Chondrocyte (in vitro differentiated cells): ENCODE measurements at regions not wholly inside any gene's neighbourhood (a gene's known extent, or its start where the extent isn't known, plus 50 kb on each side); places are given as distances from the start of the nearest gene placed in this dataset.

Experiments used
- DNase-seq: peaks from one replicate; pipeline ENCODE4 v3.0.0; 2021; ENCODE audit warnings: mixed read lengths, low spot score
- H3K27ac Mint-ChIP-seq: one replicate; pipeline ENCODE4 v1.8.0; 2021; ENCODE audit warnings: mild to moderate bottlenecking, moderate library complexity, mixed read lengths; ENCODE audit not compliant: unreplicated experiment
- H3K27me3 Mint-ChIP-seq: 2 replicates; pipeline ENCODE4 v1.8.0; 2021; ENCODE audit warnings: low read depth, mixed read lengths
- H3K36me3 Mint-ChIP-seq: 2 replicates; pipeline ENCODE4 v1.8.0; 2021; ENCODE audit warnings: low read depth, mixed read lengths
- H3K4me1 Mint-ChIP-seq: 2 replicates; pipeline ENCODE4 v1.8.0; 2021; ENCODE audit warnings: low read depth, mild to moderate bottlenecking, mixed read lengths
- H3K4me3 Mint-ChIP-seq: one replicate; pipeline ENCODE4 v1.8.0; 2021; ENCODE audit warnings: mild to moderate bottlenecking, moderate library complexity, mixed read lengths; ENCODE audit not compliant: unreplicated experiment
- H3K9me3 Mint-ChIP-seq: 2 replicates; pipeline ENCODE4 v1.8.0; 2021; ENCODE audit warnings: low read depth, mixed read lengths
- TF ChIP-seq, protein P1 (sequence below): fragments of 200-600 bp; sonication (generic); IDR thresholded peaks from 2 replicates; pipeline ENCODE4 v1.5.0; 2021; ENCODE audit warnings: antibody characterized with exemption, mild to moderate bottlenecking, moderate library complexity

DNA sequence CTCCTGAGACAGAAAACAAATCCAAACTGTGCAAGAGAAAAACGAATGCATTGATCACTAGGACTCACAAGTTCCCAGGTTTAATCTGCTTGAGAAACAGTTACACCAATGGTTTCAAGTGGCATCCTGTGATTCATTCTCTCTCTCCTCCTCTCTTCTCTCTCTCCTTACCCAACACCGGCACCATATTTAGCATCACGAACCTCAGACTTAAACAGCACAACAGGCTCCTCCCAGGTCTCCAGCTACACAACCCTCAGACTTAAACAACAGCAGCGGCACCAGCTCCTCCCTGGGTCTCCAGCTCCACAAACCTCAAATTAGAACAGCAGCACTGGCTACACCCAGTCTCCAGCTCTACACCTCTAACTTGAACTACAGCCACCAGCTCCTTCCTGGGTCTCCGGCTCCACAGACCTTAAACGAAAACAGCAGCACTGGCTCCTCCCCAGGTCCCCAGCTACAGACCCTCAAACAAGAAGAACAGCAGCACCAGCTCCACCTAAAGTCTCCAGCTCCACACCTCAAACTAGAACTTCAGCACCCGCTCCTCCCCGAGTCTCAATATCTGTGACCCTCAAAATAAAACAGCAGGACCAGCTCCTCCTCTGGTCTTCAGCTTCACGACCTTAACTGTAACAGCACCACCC, 355.9 kb downstream of the PREX1 start:
- no peak overlapping the region for H3K4me3 Mint-ChIP-seq
- no peaks in the 10 kb centered on the region for H3K9me3 Mint-ChIP-seq
- TF ChIP-seq, protein P1, sequence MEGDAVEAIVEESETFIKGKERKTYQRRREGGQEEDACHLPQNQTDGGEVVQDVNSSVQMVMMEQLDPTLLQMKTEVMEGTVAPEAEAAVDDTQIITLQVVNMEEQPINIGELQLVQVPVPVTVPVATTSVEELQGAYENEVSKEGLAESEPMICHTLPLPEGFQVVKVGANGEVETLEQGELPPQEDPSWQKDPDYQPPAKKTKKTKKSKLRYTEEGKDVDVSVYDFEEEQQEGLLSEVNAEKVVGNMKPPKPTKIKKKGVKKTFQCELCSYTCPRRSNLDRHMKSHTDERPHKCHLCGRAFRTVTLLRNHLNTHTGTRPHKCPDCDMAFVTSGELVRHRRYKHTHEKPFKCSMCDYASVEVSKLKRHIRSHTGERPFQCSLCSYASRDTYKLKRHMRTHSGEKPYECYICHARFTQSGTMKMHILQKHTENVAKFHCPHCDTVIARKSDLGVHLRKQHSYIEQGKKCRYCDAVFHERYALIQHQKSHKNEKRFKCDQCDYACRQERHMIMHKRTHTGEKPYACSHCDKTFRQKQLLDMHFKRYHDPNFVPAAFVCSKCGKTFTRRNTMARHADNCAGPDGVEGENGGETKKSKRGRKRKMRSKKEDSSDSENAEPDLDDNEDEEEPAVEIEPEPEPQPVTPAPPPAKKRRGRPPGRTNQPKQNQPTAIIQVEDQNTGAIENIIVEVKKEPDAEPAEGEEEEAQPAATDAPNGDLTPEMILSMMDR, result no peak
- H3K36me3 Mint-ChIP-seq, result no peaks in the 10 kb centered on the region
- no peak for DNase-seq
- H3K27me3 Mint-ChIP-seq, result peaks cover 11% of the 10 kb centered on the region
- H3K4me1 Mint-ChIP-seq, result no peaks in the 10 kb centered on the region
- H3K27ac Mint-ChIP-seq, result no peak overlapping the region

DNA sequence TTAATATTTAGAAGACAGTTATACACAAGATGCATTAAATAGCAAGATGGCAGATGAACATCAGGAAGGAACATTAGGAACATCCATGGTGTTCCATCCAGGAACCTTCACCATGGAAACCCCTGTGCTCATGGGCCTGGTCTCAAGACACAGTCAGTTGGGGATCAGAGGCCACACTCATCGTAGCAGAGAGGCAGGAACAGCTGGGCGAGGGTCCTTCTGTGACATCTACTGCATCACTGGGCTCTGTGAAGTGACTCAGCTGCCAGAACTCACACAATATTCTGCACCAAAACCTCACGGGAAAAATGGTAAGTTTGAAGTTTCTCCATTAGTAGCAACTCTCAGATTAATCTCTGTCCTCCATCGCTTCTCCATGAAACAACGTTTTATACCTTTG, 356.6 kb downstream of the PREX1 start:
- no peaks in the 10 kb centered on the region for H3K36me3 Mint-ChIP-seq
- H3K27me3 Mint-ChIP-seq, result peaks cover 7% of the 10 kb centered on the region
- H3K4me1 Mint-ChIP-seq, result no peaks in the 10 kb centered on the region
- no peak overlapping the region for H3K4me3 Mint-ChIP-seq
- H3K9me3 Mint-ChIP-seq, result peaks cover 4% of the 10 kb centered on the region
- TF ChIP-seq, protein P1, result no peak
- DNase-seq, result no peak
- H3K27ac Mint-ChIP-seq, result no peak overlapping the region

DNA sequence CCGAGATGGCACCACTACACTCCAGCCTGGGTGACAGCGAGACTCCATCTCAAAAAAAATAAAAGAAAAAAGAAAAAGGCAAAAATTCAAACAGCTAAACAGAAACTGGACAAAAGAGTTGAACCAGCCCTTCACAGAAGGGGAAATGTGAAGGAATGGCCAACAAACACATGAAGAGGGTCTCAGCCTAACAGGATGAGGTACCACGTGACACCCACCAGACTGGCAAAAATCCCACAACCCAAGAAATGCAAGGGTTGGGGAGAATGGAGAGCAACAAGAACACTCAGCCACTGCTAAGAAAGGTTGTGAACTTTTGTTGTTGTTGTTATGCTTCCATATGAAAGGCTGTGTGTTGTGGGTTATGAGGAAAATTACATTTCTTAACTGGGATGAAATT, 357.7 kb downstream of the PREX1 start:
- H3K9me3 Mint-ChIP-seq, result peaks cover 4% of the 10 kb centered on the region

DNA sequence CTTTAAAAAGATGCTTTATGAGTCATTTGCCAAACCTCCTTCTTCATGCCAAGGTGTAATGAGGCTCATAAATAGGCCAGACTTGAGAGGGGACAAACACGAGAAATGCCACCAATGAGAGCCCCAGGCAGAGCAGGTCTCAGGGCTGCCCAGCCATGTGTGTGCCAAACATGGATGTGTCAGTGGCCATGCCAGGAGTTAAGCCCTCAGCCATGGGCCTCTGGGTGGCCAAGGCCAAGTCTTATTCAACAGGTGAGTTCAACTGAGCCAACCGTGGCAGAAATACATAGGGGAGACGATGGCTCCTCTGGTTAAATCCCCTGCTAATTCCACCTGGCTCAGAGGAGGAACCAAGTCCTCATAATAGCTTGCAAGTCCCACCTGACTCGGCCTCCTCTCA, 358.8 kb downstream of the PREX1 start:
- H3K27me3 Mint-ChIP-seq, result peaks cover 7% of the 10 kb centered on the region
- H3K9me3 Mint-ChIP-seq, result peaks cover 4% of the 10 kb centered on the region
- no peaks in the 10 kb centered on the region for H3K36me3 Mint-ChIP-seq
- TF ChIP-seq, protein P1, result no peak
- H3K4me3 Mint-ChIP-seq, result no peak overlapping the region
- no peak for DNase-seq
- H3K27ac Mint-ChIP-seq, result no peak overlapping the region
- H3K4me1 Mint-ChIP-seq, result peaks cover 2% of the 10 kb centered on the region

More for the DNA sequence above, 357.7 kb downstream of the PREX1 start:
- H3K36me3 Mint-ChIP-seq, result no peaks in the 10 kb centered on the region
- TF ChIP-seq, protein P1, result no peak
- H3K4me1 Mint-ChIP-seq, result no peaks in the 10 kb centered on the region
- H3K4me3 Mint-ChIP-seq, result no peak overlapping the region
- H3K27ac Mint-ChIP-seq, result no peak overlapping the region
- H3K27me3 Mint-ChIP-seq, result peaks cover 7% of the 10 kb centered on the region
- DNase-seq, result no peak

DNA sequence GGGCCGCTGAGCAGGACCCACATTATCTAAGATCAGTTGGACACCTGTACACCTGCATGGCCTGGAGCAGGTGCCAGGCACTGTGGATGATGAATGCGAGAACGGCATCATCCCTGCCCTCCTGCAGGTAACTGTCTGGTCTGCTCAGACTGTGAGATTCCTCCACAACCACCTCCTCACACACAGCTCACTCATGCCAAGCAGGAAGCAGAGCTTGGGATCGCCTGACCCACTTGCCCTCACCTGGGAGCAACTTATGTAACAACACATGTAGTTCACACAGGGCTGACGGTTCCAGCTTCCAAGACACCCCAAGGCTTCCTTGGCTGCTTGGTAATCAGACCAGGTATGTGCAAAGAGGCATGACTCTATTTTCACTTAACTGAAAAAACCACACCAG, 359.2 kb downstream of the PREX1 start:
- TF ChIP-seq, protein P1, result no peak
- Mint-ChIP-seq H3K36me3 (no peaks in the 10 kb centered on the region), H3K4me3 (no peak overlapping the region), H3K27me3 (peaks cover 7% of the 10 kb centered on the region), H3K27ac (no peak overlapping the region), H3K4me1 (peaks cover 7% of the 10 kb centered on the region), H3K9me3 (peaks cover 4% of the 10 kb centered on the region)
- no peak for DNase-seq
